Erythroblast (primary cell): ENCODE measurements at regions not wholly inside any gene's neighbourhood (a gene's known extent, or its start where the extent isn't known, plus 50 kb on each side); places are given as distances from the start of the nearest gene placed in this dataset.

Source experiments
- GATA1 ChIP-seq: IDR thresholded peaks from 2 replicates; pipeline ENCODE4 v1.6.1; 2011; ENCODE audit warnings: low read depth, mild to moderate bottlenecking, control low read depth, low read length, moderate library complexity
- POLR2A ChIP-seq: IDR thresholded peaks from 2 replicates; pipeline ENCODE4 v1.6.1; 2011; ENCODE audit warnings: mild to moderate bottlenecking, low read length

DNA sequence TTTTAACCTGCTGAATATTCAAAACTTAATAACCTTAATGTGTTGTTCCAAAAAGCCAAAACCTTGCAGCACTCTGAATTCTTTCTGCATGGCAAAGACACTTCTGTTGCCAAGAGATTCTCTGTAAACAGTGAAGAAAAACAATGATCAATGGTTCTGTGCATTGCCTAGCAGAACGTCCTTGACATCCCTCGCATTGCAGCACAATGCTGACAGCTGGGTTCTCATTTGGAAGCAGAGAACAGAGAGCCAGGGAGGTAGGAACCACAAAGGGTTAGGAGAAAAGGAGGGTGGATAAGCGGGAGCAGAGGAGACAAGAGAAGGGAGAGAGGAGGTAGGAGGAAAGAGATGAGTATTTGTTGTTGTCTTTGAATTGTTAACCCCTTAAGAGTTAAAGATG, 501.1 kb downstream of the NAV3 start:
- TF ChIP-seq POLR2A (no peak), GATA1 (no peak)
